GM21619 (cell line): ENCODE measurements at regions not wholly inside any gene's neighbourhood (a gene's known extent, or its start where the extent isn't known, plus 50 kb on each side); places are given as distances from the start of the nearest gene placed in this dataset.

ENCODE experiments used
- ATAC-seq: cut with Tn5 transposase; IDR thresholded peaks from one replicate; pipeline ENCODE4 v1.9.1; 2021; ENCODE audit not compliant: unreplicated experiment

- ATAC-seq, result no peak
Observed at GRCh38 chr20:20993372-20993771, 112.8 kb downstream of the LINC00237 start.

GRCh38 chr20:20992686-20993360 is 113.3 kb downstream of the LINC00237 start:
- ATAC-seq, result no peak

- no peak for ATAC-seq
Observed at GRCh38 chr20:20992277-20992676, 113.9 kb downstream of the LINC00237 start.

GRCh38 chr20:20989081-20989480 is 117.1 kb downstream of the LINC00237 start:
- no peak for ATAC-seq

- ATAC-seq, result no peak
Observed at GRCh38 chr20:20979934-20980333, 126.2 kb downstream of the LINC00237 start.

GRCh38 chr20:20977786-20978185 is 128.4 kb downstream of the LINC00237 start:
- ATAC-seq, result no peak

- no peak for ATAC-seq
Observed at GRCh38 chr20:20972490-20972889, 133.7 kb downstream of the LINC00237 start.

GRCh38 chr20:20971810-20972209 is 134.3 kb downstream of the LINC00237 start:
- ATAC-seq, result no peak

GRCh38 chr20:20970841-20971240 is 135.3 kb downstream of the LINC00237 start:
- ATAC-seq, result no peak

GRCh38 chr20:20969701-20970280 is 136.4 kb downstream of the LINC00237 start:
- no peak for ATAC-seq

GRCh38 chr20:20967564-20968184 is 138.5 kb downstream of the LINC00237 start:
- no peak for ATAC-seq

GRCh38 chr20:20966171-20966570 is 140.0 kb downstream of the LINC00237 start:
- ATAC-seq, result no peak

- no peak for ATAC-seq
Observed at GRCh38 chr20:20959031-20959755, 147.0 kb downstream of the LINC00237 start.

- ATAC-seq, result no peak
Observed at GRCh38 chr20:20956513-20956931, 149.6 kb downstream of the LINC00237 start.

- ATAC-seq, result no peak
Observed at GRCh38 chr20:20955892-20956291, 150.3 kb downstream of the LINC00237 start.

GRCh38 chr20:20953738-20954618 is 152.2 kb downstream of the LINC00237 start:
- ATAC-seq, result no peak

GRCh38 chr20:20950620-20951019 is 155.5 kb downstream of the LINC00237 start:
- no peak for ATAC-seq

- ATAC-seq, result no peak
Observed at GRCh38 chr20:20946122-20946759, 159.9 kb downstream of the LINC00237 start.

- no peak for ATAC-seq
Observed at GRCh38 chr20:20941468-20941889, 164.7 kb downstream of the LINC00237 start.

GRCh38 chr20:20939006-20939405 is 167.2 kb downstream of the LINC00237 start:
- ATAC-seq, result no peak
